Liver (tissue), 3 donors: ENCODE measurements at regions not wholly inside any gene's neighbourhood (a gene's known extent, or its start where the extent isn't known, plus 50 kb on each side); places are given as distances from the start of the nearest gene placed in this dataset.

Experiments used
- CTCF ChIP-seq: fragments of 150-350 bp; IDR thresholded peaks from 2 replicates; pipeline ENCODE4 v1.5.1; 2017; ENCODE audit warnings: improper control_type of control experiment, low read depth, low read length; ENCODE audit not compliant: missing input control
- EGR1 ChIP-seq, 2 donors: IDR thresholded peaks; 2 replicates each; pipeline ENCODE4 v1.6.1; 2016 to 2018; ENCODE audit warnings: antibody characterized with exemption in 2 of 2, low read depth in 2 of 2
- GABPA ChIP-seq, 2 donors: IDR thresholded peaks in 1 of 2; conservative IDR thresholded peaks in 1 of 2; 2 replicates each; pipeline ENCODE4 v1.6.1; 2016; ENCODE audit warnings: antibody characterized with exemption in 2 of 2, mild to moderate bottlenecking in 1 of 2, moderate library complexity in 1 of 2
- RAD21 ChIP-seq, 2 donors: IDR thresholded peaks; 2 replicates each; pipeline ENCODE4 v1.6.1; 2016; ENCODE audit warnings: antibody characterized with exemption in 2 of 2, mild to moderate bottlenecking in 2 of 2
- donor health status: healthy.
- donor health status: healthy.

- TF ChIP-seq CTCF (no peak), RAD21 (IDR thresholded peaks at IDR 0.05) (no peak), GABPA (IDR thresholded peaks at IDR 0.05 in 1 of 2, conservative IDR thresholded peaks at IDR 0.05 in 1 of 2) (no peak), EGR1 (IDR thresholded peaks at IDR 0.05; ENCODE audit: low read depth in 2 of 2) (no peak)
These were observed 907.2 kb downstream of the LRFN5 start for GRCh38 chr14:42513837-42514236.
